AG04450 (cell line): ENCODE measurements at regions not wholly inside any gene's neighbourhood (a gene's known extent, or its start where the extent isn't known, plus 50 kb on each side); places are given as distances from the start of the nearest gene placed in this dataset.

Source experiments
- CTCF ChIA-PET: fragments of 300-600, 350-600 bp; formaldehyde crosslinking; extraction: SDS; loops from one replicate; lab custom pipeline; 2022; ENCODE audit warnings: antibody characterized with exemption, inconsistent platforms; lab: Charles Lee
- POLR2A ChIA-PET: fragments of 350-600 bp; formaldehyde crosslinking; extraction: SDS; loops from one replicate; lab custom pipeline; 2021; ENCODE audit warnings: antibody characterized with exemption, inconsistent platforms; lab: Yijun Ruan, JAX
- DNase-seq: peaks from one replicate; pipeline ENCODE4 v3.0.0-alpha.2; 2011; ENCODE audit warnings: low read depth, low spot score
- H3K27ac ChIP-seq: one replicate; pipeline ENCODE4 v1.5.1; 2012; ENCODE audit warnings: low read depth, low read length, control low read depth
- H3K27me3 ChIP-seq: one replicate; pipeline ENCODE4 v1.6.0; 2012; ENCODE audit warnings: low read length; ENCODE audit not compliant: control insufficient read depth, insufficient read depth
- H3K4me3 ChIP-seq: 2 replicates; pipeline ENCODE4 v1.5.1; 2011; ENCODE audit warnings: mild to moderate bottlenecking, low read depth, low read length, control low read depth
- H3K9me3 ChIP-seq: 2 replicates; pipeline ENCODE4 v1.5.1; 2012; ENCODE audit warnings: low read length; ENCODE audit not compliant: control insufficient read depth, insufficient read depth
- TF ChIP-seq, protein P1 (sequence below): IDR thresholded peaks from 2 replicates; pipeline ENCODE4 v1.5.1; 2011; ENCODE audit warnings: low read depth, low read length, control low read depth, inconsistent platforms

DNA sequence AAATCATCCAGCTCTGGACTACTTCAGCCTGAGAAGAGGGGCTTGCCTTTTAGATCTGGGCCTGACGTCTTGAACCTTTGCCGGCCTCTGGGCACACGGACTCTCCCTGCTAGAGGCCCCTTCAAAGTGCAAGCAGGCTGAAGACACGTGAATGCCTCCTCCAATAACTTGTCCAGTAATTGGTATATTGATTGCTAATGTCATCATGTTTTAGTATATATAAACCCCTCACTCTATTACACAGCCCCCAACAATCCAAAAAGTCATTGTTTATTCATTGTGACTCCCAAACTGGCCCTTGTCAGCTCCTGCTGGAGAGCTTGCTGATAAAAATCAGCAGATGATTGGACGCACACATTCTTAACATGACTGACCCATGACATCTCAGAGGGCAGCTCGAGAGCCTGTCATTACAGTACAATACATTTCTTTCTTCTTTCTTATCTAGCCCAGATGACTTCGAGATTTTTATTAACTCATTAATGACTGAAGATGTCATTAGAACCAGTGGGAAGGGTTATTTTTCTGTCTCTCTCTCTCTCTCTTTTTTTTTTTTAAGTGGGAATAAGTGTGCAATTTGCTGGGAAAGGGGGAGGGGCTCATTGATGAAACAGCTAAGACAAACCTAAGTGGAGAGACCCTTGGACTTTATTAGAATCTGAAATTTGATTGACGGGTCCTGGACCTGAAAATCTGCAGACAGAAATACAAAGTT is 65.5 kb upstream of the NR2F2 start:
- DNase-seq: no peak
- ChIA-PET CTCF (interaction anchor here (0.6 to 1.3 kb wide), 4 partner anchors 56 to 204 kb away, joined by 3 to 4 read pairs (median 3); no protein-coding TSS in a partner anchor), POLR2A (interaction anchor here (0.9 kb wide), 1 partner anchor 70 kb away, joined by 3 read pairs; no protein-coding TSS in a partner anchor)
- TF ChIP-seq, protein P1, sequence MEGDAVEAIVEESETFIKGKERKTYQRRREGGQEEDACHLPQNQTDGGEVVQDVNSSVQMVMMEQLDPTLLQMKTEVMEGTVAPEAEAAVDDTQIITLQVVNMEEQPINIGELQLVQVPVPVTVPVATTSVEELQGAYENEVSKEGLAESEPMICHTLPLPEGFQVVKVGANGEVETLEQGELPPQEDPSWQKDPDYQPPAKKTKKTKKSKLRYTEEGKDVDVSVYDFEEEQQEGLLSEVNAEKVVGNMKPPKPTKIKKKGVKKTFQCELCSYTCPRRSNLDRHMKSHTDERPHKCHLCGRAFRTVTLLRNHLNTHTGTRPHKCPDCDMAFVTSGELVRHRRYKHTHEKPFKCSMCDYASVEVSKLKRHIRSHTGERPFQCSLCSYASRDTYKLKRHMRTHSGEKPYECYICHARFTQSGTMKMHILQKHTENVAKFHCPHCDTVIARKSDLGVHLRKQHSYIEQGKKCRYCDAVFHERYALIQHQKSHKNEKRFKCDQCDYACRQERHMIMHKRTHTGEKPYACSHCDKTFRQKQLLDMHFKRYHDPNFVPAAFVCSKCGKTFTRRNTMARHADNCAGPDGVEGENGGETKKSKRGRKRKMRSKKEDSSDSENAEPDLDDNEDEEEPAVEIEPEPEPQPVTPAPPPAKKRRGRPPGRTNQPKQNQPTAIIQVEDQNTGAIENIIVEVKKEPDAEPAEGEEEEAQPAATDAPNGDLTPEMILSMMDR: no peak
- H3K27me3 ChIP-seq: no peaks in the 10 kb centered on the region
- H3K4me3 ChIP-seq: no peak overlapping the region
- no peak overlapping the region for H3K27ac ChIP-seq
- H3K9me3 ChIP-seq: no peaks in the 10 kb centered on the region

DNA sequence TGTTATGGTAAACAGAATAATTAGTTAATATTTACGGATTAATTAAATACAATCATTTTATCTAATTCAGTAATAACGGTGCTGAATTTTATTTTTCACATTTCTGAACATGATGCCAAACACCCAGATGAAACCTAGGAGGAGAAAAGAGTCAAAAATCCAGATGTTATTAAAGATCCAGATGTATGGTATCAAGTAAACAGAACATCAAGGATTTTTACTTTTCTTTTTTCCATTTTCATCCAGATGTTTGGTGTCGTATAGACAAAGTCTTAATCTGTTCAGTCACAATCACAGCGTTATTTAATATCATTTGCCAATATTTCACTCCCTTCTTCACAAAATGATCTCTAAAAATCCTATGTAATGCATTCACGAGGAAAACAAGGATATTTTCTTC is 64.0 kb upstream of the NR2F2 start:
- TF ChIP-seq, protein P1: no peak
- Histone ChIP-seq H3K4me3 (no peak overlapping the region), H3K27me3 (no peaks in the 10 kb centered on the region), H3K9me3 (no peaks in the 10 kb centered on the region), H3K27ac (no peak overlapping the region)
- ChIA-PET CTCF (no interaction called here), POLR2A (no interaction called here)
- no peak for DNase-seq

DNA sequence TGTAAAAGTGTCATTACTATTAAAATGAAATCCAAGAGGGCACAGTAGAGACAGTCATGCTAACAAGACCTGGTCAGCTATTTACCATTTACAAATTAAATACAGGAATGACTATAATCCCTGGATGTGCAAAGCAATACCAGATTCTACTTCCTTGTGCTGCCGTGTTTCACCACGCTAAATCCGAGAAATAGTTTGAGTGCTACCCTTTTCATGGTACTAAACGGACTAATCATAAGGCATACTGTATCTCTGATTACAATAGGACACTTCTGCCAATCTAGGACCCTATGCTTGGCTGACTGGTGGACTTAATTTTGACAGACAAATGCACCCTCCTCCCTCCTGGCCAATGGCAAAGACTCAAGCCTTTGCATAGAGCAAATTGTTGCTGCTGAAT is 63.0 kb upstream of the NR2F2 start:
- TF ChIP-seq, protein P1: no peak
- H3K9me3 ChIP-seq: no peaks in the 10 kb centered on the region
- H3K27ac ChIP-seq: no peak overlapping the region
- CTCF ChIA-PET: interaction anchor here (0.8 kb wide), 1 partner anchor 59 kb away, joined by 3 read pairs; no protein-coding TSS in a partner anchor
- no peaks in the 10 kb centered on the region for H3K27me3 ChIP-seq
- POLR2A ChIA-PET: no interaction called here
- no peak overlapping the region for H3K4me3 ChIP-seq
- no peak for DNase-seq

DNA sequence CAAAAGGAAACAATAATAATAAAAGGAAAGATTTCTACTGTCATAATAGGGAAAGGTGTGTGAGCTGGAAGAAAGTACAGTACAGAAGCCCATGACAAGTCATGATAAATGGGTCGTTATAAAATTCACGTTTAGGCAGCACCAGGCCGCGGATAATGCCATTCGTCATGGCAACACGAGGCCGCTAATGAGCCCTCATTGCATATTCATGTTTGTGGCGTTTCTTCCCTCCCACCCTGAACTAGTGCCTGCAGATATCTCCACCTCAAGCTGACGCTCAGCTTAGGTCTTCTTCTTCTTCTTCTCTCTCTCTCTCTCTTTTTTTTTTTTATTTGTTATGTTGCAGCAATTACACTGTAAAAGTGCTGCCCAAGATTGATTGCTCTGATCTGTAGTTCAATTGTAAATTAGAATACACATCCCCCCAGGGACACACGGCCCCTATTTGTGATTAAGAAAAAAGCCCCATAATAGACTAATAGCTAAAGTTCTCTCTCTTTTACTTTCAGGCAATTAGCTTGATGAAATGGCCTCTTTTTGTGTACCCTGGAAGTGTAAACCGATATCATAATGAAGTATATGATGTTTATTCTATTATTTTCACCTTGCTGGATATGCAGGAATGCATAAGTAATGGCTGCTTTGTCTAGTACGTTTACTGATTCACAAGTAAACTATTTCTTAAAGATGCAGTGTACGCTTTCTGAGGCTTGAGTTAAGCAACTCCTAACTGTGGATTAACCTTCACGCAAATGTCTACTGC is 61.9 kb upstream of the NR2F2 start:
- no peaks in the 10 kb centered on the region for H3K27me3 ChIP-seq
- TF ChIP-seq, protein P1: no peak
- ChIA-PET CTCF (interaction anchor here (1.1 to 1.9 kb wide), 3 partner anchors 58 to 1009 kb away, joined by 3 to 4 read pairs (median 3); no protein-coding TSS in a partner anchor), POLR2A (interaction anchor here (0.5 to 0.6 kb wide), 2 partner anchors 7 to 375 kb away, joined by 5 to 8 read pairs; no protein-coding TSS in a partner anchor)
- no peaks in the 10 kb centered on the region for H3K9me3 ChIP-seq
- no peak overlapping the region for H3K4me3 ChIP-seq
- H3K27ac ChIP-seq: no peak overlapping the region
- DNase-seq: no peak
